ENCODE measurements at regions not wholly inside any gene's neighbourhood (a gene's known extent, or its start where the extent isn't known, plus 50 kb on each side); places are given as distances from the start of the nearest gene placed in this dataset.

GRCh38 chr4:135383356-135384288 lies 1182.0 kb upstream of the PABPC4L start:
- TF ChIP-seq CTCF (conservative IDR thresholded peaks at IDR 0.05 in 1 of 2, IDR thresholded peaks at IDR 0.05 in 1 of 2; ENCODE audit: extremely low read depth in 1 of 2, insufficient read depth in 1 of 2, low read depth in 1 of 2, low read length in 2 of 2) (no peak), EZH2 (IDR thresholded peaks at IDR 0.05; ENCODE audit: borderline replicate concordance, low read length) (no peak)

Measured in mammary epithelial cell (primary cell).